Karpas-422 (cell line): ENCODE measurements at regions not wholly inside any gene's neighbourhood (a gene's known extent, or its start where the extent isn't known, plus 50 kb on each side); places are given as distances from the start of the nearest gene placed in this dataset.
"Not testable (repeated sequence)": the region's sequence is repeated elsewhere in the genome, so short reads cannot be mapped to it uniquely, and the experiment has no call there.

Experiments used
- DNase-seq: peaks from one replicate; pipeline ENCODE4 v3.0.0-alpha.2; 2015
- H2AFZ ChIP-seq: fragments of 200-600 bp; sonication (generic); 2 replicates; pipeline ENCODE4 v1.6.1; 2014; ENCODE audit warnings: antibody characterized with exemption, low read length, mixed read lengths
- H3K27ac ChIP-seq: fragments of 200-600 bp; sonication (generic); 2 replicates; pipeline ENCODE4 v1.5.1; 2014; ENCODE audit warnings: mild to moderate bottlenecking, low read length, moderate library complexity
- H3K27me3 ChIP-seq: fragments of 200-600 bp; sonication (generic); 2 replicates; pipeline ENCODE4 v1.6.1; 2014; ENCODE audit warnings: low read length, mixed read lengths
- H3K36me3 ChIP-seq: fragments of 200-600 bp; sonication (generic); 2 replicates; pipeline ENCODE4 v1.6.1; 2014; ENCODE audit warnings: low read length, mixed read lengths; ENCODE audit not compliant: insufficient read depth
- H3K4me1 ChIP-seq: fragments of 200-600 bp; sonication (generic); 2 replicates; pipeline ENCODE4 v1.6.1; 2014; ENCODE audit warnings: mild to moderate bottlenecking, low read length, mixed read lengths
- H3K4me2 ChIP-seq: fragments of 200-600 bp; sonication (generic); 2 replicates; pipeline ENCODE4 v1.6.1; 2014; ENCODE audit warnings: low read length, low read depth, mild to moderate bottlenecking; ENCODE audit not compliant: poor library complexity, severe bottlenecking
- H3K4me3 ChIP-seq: fragments of 200-600 bp; sonication (generic); 2 replicates; pipeline ENCODE4 v1.5.1; 2014; ENCODE audit warnings: mild to moderate bottlenecking, antibody characterized with exemption, low read length, mixed read lengths
- H3K79me2 ChIP-seq: fragments of 200-600 bp; sonication (generic); 2 replicates; pipeline ENCODE4 v1.6.1; 2014; ENCODE audit warnings: mild to moderate bottlenecking, low read length, mixed read lengths
- H3K9ac ChIP-seq: fragments of 200-600 bp; sonication (generic); 2 replicates; pipeline ENCODE4 v1.6.0; 2014; ENCODE audit warnings: low read length
- H3K9me2 ChIP-seq: fragments of 200-600 bp; sonication (generic), shearing (Covaris generic); replicated peaks from 2 replicates; pipeline ENCODE4 v1.6.0; 2014; ENCODE audit warnings: mild to moderate bottlenecking, low read length, moderate library complexity; ENCODE audit not compliant: insufficient read depth
- H3K9me3 ChIP-seq: fragments of 300-700, 200-600 bp; sonication (generic); 2 replicates; pipeline ENCODE4 v1.6.1; 2014; ENCODE audit warnings: low read length, mixed read lengths
- H4K20me1 ChIP-seq: fragments of 200-600 bp; sonication (generic); 2 replicates; pipeline ENCODE4 v1.6.1; 2014; ENCODE audit warnings: mild to moderate bottlenecking, antibody characterized with exemption, low read length, low read depth; ENCODE audit not compliant: insufficient read depth

DNA sequence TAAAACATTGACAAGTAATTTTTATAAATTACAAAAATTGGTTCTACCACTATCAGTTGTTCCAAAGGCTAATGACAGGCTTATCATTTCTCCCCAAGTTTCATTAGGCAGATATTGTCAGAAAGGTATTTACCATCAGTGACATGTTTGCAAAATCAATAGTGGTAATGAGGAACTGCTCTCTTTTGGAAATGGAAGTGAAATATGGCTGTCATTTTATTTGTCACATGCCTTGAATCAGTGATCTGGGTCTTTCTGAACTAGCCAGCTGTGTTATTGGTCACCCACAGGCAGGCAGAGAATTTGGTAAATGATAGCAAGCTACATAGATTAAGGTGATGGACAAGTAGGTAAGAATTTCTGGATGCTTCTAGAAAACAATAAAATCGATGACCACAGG is 268.0 kb upstream of the ARHGEF26 start:
- Histone ChIP-seq H2AFZ (no peak overlapping the region), H3K9me2 (no peaks in the 10 kb centered on the region), H3K9me3 (peaks cover 3% of the 10 kb centered on the region; the same call in 1 of the 2 replicates), H3K4me2 (no peak overlapping the region), H4K20me1 (no peaks in the 10 kb centered on the region), H3K4me3 (no peak overlapping the region), H3K27me3 (no peaks in the 10 kb centered on the region), H3K27ac (no peak overlapping the region), H3K4me1 (no peaks in the 10 kb centered on the region), H3K36me3 (no peaks in the 10 kb centered on the region), H3K79me2 (no peaks in the 10 kb centered on the region), H3K9ac (no peak overlapping the region)
- no peak for DNase-seq

DNA sequence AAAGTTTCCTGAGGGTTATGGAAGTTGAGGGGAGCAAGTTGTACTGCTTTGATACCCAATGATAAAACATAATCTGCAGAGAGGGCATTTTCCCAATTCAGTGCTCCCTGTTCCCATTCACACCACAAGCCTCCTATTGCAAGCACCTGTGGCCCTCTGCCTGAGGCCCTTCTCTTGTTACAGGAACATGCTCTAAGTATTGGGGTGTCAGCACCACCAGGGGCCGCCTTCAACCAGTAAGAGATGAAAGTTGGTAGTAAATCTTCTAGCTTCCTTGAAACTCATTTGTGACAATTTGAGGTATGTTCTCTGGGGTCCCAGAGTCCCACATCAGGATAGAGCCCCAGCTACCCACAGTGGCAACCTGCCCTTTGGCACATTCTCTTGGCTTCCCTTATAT is 265.4 kb upstream of the ARHGEF26 start:
- no peaks in the 10 kb centered on the region for H3K27me3 ChIP-seq
- H3K36me3 ChIP-seq = no peaks in the 10 kb centered on the region
- H3K9me3 ChIP-seq = no peaks in the 10 kb centered on the region; the same call in 1 of the 2 replicates
- H4K20me1 ChIP-seq = no peaks in the 10 kb centered on the region
- no peak overlapping the region for H3K4me3 ChIP-seq
- no peak overlapping the region for H3K27ac ChIP-seq
- H3K4me1 ChIP-seq = no peaks in the 10 kb centered on the region
- no peak overlapping the region for H3K4me2 ChIP-seq
- no peak for DNase-seq
- H2AFZ ChIP-seq = no peak overlapping the region
- no peak overlapping the region for H3K9ac ChIP-seq
- no peaks in the 10 kb centered on the region for H3K9me2 ChIP-seq
- H3K79me2 ChIP-seq = no peaks in the 10 kb centered on the region

DNA sequence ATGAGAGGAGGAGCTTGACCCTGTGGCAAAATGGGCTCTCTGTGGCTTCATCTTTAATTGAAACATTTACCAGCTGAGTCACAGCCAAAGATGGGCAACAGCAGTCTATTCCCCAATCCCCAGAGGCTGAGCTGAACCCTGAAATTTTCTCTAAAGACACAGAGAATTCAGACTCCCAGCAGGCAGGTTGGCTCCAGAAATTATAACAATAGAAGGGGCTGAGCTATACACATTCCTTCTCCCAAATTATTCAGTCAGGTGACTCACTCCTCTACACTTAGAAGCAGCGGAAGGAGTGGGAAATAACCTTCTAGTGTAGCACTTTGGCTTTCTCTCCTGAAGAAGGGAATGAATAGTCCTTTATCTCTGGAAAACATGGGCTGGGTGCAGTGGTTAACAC is 264.3 kb upstream of the ARHGEF26 start:
- no peaks in the 10 kb centered on the region for H3K27me3 ChIP-seq
- no peaks in the 10 kb centered on the region for H3K79me2 ChIP-seq
- H3K9me3 ChIP-seq = no peaks in the 10 kb centered on the region; the same call in 1 of the 2 replicates
- no peaks in the 10 kb centered on the region for H4K20me1 ChIP-seq
- H3K9ac ChIP-seq = no peak overlapping the region
- no peak for DNase-seq
- H3K4me1 ChIP-seq = no peaks in the 10 kb centered on the region
- H2AFZ ChIP-seq = no peak overlapping the region
- H3K4me2 ChIP-seq = no peak overlapping the region
- H3K27ac ChIP-seq = no peak overlapping the region
- no peak overlapping the region for H3K4me3 ChIP-seq
- no peaks in the 10 kb centered on the region for H3K9me2 ChIP-seq
- no peaks in the 10 kb centered on the region for H3K36me3 ChIP-seq

DNA sequence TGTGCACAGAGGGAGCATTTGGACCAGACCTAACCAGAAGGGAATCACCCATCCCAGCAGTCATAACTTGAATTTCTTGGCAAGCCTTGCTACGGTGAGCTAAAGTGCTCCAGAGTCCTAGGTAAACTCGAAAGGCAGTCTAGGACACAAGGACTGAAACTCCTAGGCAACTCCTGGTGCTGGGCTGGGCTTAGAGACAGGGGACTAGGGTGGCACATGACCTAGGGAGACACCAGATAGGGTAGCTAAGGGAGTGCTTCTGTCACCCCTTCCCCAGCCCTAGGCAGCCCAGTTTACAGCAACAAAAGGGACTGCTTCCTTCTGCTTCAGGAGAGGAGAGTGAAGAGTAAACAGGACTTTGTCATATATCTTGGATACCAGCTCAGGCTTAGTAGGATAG is 256.4 kb upstream of the ARHGEF26 start:
- Histone ChIP-seq H3K9ac (no peak overlapping the region), H3K4me2 (no peak overlapping the region), H3K9me2 (no peaks in the 10 kb centered on the region), H2AFZ (no peak overlapping the region), H3K27me3 (no peaks in the 10 kb centered on the region), H3K36me3 (no peaks in the 10 kb centered on the region), H3K9me3 (no peaks in the 10 kb centered on the region), H3K79me2 (no peaks in the 10 kb centered on the region), H4K20me1 (no peaks in the 10 kb centered on the region), H3K4me3 (no peak overlapping the region), H3K4me1 (no peaks in the 10 kb centered on the region), H3K27ac (no peak overlapping the region)
- no peak for DNase-seq

DNA sequence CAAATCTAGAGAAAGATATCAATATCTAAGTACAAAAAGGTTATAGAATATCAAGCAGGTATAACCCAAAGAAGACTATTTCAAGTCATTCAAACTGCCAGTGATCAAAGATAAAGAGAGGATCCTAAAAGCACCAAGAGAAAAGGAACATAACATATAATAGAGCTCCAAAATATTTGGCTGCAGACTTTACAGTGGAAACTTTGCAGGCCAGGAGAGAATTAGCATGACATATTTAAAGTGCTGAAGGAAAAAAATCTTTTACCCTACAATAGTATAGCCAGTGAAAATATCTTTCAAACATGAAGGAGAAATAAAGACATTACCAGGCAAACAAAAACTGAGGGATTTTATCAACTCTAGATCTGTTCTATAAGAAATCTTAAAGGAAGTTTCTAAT is 254.3 kb upstream of the ARHGEF26 start:
- Histone ChIP-seq H3K27me3 (no peaks in the 10 kb centered on the region), H3K4me2 (no peak overlapping the region), H3K9me2 (no peaks in the 10 kb centered on the region), H3K36me3 (no peaks in the 10 kb centered on the region), H3K9me3 (no peaks in the 10 kb centered on the region), H3K9ac (no peak overlapping the region), H4K20me1 (no peaks in the 10 kb centered on the region), H2AFZ (no peak overlapping the region), H3K4me3 (no peak overlapping the region), H3K79me2 (no peaks in the 10 kb centered on the region), H3K4me1 (no peaks in the 10 kb centered on the region), H3K27ac (no peak overlapping the region)
- no peak for DNase-seq

DNA sequence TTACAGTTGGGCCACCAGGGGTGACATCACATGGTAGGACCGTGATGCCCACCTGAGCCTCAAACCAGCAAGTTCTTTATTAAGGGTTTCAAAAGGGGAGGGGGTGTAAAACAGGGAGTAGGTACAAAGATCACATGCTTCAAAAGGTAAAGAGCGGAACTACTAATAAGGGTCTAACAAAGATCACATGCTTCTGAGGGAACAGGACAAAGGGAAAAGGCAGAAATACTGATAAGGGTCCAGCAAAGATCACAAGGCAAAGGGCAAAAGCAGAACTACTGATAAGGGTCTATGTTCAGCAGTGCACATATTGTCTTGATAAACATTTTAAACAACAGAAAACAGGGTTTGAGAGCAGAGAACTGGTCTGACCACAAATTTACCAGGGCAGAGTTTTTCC is 246.8 kb upstream of the ARHGEF26 start:
- not testable (repeated sequence) for H3K9me2 ChIP-seq, H2AFZ ChIP-seq, H4K20me1 ChIP-seq, H3K79me2 ChIP-seq, H3K27me3 ChIP-seq, H3K4me3 ChIP-seq, H3K4me2 ChIP-seq, H3K4me1 ChIP-seq, H3K36me3 ChIP-seq, H3K9me3 ChIP-seq, H3K9ac ChIP-seq, H3K27ac ChIP-seq, DNase-seq

DNA sequence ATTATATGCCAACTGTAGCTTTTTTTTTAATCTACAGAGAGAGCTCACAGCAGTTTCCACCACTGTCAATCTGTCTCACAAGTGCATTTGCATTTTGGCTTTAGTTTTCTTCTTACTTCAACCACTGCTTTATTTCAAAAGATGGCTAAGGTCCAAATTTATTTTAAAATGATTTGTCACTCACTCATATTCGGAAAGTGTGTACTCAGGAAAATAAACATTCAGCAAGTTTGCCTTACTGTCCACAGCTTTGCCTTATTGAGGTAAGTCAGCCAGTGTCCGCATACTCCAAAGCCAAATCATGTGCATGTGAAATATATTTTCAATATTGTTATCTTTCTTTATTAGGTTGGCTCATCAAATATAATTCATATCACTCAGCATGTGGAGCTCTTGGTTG is 240.7 kb upstream of the ARHGEF26 start:
- DNase-seq = no peak
- Histone ChIP-seq H3K79me2 (no peaks in the 10 kb centered on the region), H3K4me2 (no peak overlapping the region), H3K4me1 (no peaks in the 10 kb centered on the region), H3K36me3 (no peaks in the 10 kb centered on the region), H3K9ac (no peak overlapping the region), H3K9me3 (peaks cover 3% of the 10 kb centered on the region; the same call in 1 of the 2 replicates), H3K4me3 (no peak overlapping the region), H2AFZ (no peak overlapping the region), H4K20me1 (no peaks in the 10 kb centered on the region), H3K9me2 (0 out of 2 replicates have a peak, but pooled peaks cover 4% of the 10 kb centered on the region), H3K27ac (no peak overlapping the region), H3K27me3 (no peaks in the 10 kb centered on the region)

DNA sequence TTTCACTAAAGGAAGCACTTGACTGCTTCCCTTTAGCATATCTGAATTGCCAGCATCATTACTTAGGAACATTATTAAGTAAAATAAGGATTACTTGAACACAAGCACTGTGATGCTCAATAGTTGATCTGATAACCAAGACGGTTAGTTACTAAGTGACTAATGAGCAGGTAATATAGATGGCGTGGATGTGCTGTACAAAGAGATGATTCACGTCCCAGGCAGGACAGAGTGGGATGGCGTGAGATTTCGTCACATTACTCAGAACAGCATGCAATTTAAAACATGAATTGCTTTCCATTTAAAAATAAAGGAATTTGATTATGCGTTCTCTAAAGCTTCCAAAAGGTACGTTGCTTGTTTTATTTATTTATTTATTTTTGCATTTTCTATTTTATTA is 240.0 kb upstream of the ARHGEF26 start:
- Histone ChIP-seq H3K4me1 (no peaks in the 10 kb centered on the region), H3K27me3 (no peaks in the 10 kb centered on the region), H3K27ac (no peak overlapping the region), H3K79me2 (no peaks in the 10 kb centered on the region), H3K9ac (no peak overlapping the region), H3K9me3 (peaks cover 3% of the 10 kb centered on the region; the same call in 1 of the 2 replicates), H4K20me1 (no peaks in the 10 kb centered on the region), H2AFZ (no peak overlapping the region), H3K9me2 (0 out of 2 replicates have a peak, but pooled peaks cover 4% of the 10 kb centered on the region), H3K36me3 (no peaks in the 10 kb centered on the region), H3K4me3 (no peak overlapping the region), H3K4me2 (no peak overlapping the region)
- no peak for DNase-seq

DNA sequence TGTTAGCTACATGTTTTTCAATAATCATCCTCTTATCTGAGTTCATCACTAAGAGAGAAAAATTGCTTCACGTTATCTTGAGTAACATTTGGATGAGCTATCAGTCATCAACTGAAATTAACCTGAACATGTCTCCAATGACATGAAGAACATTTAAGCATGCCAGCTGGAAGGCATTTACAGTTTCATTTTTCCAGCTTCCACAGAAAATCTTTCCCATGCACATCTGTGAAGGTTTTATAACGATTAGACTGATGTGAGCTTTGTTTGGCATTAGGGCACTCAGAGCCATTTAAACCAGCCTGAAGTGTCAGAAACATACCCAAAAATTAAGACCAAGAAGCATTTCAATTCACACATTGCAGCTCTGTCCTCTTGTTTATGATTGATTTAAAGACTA is 235.8 kb upstream of the ARHGEF26 start:
- H3K27me3 ChIP-seq = no peaks in the 10 kb centered on the region
- no peak overlapping the region for H3K4me2 ChIP-seq
- no peaks in the 10 kb centered on the region for H4K20me1 ChIP-seq
- H3K9ac ChIP-seq = no peak overlapping the region
- no peaks in the 10 kb centered on the region for H3K79me2 ChIP-seq
- no peak for DNase-seq
- no peaks in the 10 kb centered on the region for H3K36me3 ChIP-seq
- H3K9me2 ChIP-seq = 0 out of 2 replicates have a peak, but pooled peaks cover 4% of the 10 kb centered on the region
- no peak overlapping the region for H3K4me3 ChIP-seq
- H3K27ac ChIP-seq = no peak overlapping the region
- H2AFZ ChIP-seq = no peak overlapping the region
- no peaks in the 10 kb centered on the region for H3K9me3 ChIP-seq
- no peaks in the 10 kb centered on the region for H3K4me1 ChIP-seq
